ENCODE measurements at regions not wholly inside any gene's neighbourhood (a gene's known extent, or its start where the extent isn't known, plus 50 kb on each side); places are given as distances from the start of the nearest gene placed in this dataset.

DNA sequence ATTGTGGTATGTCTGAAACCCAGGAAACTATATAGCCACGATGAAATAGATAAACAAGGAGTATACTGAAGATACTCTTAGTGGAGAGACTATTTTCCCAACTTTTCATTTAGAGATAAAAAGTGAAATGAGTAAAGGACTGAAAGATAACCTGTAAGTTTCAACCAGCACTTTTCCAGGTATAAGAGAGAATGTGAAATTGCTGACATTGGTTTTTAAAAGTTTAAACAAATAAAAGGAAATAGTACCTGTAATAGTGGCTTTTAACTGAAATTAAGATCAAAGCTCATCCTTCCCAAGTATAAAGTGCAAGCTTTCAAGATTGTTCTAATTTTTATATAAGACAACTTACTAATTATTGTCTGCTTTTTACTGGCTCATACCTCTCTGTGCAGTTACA, 130.2 kb upstream of the CCN2 start:
- no peak overlapping the region for H3K4me2 ChIP-seq
- no peaks in the 10 kb centered on the region for H3K9me2 ChIP-seq (replicated peaks; ENCODE audit: insufficient read depth)
- no peak for DNase-seq (ENCODE audit: low spot score)
- no peak overlapping the region for H3K4me3 ChIP-seq
- TF ChIP-seq, protein P1, sequence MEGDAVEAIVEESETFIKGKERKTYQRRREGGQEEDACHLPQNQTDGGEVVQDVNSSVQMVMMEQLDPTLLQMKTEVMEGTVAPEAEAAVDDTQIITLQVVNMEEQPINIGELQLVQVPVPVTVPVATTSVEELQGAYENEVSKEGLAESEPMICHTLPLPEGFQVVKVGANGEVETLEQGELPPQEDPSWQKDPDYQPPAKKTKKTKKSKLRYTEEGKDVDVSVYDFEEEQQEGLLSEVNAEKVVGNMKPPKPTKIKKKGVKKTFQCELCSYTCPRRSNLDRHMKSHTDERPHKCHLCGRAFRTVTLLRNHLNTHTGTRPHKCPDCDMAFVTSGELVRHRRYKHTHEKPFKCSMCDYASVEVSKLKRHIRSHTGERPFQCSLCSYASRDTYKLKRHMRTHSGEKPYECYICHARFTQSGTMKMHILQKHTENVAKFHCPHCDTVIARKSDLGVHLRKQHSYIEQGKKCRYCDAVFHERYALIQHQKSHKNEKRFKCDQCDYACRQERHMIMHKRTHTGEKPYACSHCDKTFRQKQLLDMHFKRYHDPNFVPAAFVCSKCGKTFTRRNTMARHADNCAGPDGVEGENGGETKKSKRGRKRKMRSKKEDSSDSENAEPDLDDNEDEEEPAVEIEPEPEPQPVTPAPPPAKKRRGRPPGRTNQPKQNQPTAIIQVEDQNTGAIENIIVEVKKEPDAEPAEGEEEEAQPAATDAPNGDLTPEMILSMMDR (IDR thresholded peaks at IDR 0.05; ENCODE audit: poor library complexity) = no peak
- no peak for TF ChIP-seq EZH2phosphoT487 (IDR thresholded peaks at IDR 0.05; ENCODE audit: low read depth, severe bottlenecking, unreplicated experiment)
- TF ChIP-seq EZH2 (IDR thresholded peaks at IDR 0.05; ENCODE audit: borderline replicate concordance) = no peak
- H3K79me2 ChIP-seq = no peaks in the 10 kb centered on the region
- no peak overlapping the region for H3K27ac ChIP-seq
- H3K9me3 ChIP-seq (ENCODE audit: low read depth) = no peaks in the 10 kb centered on the region
- no peak overlapping the region for H2AFZ ChIP-seq
- no peaks in the 10 kb centered on the region for H3K36me3 ChIP-seq (replicated peaks; ENCODE audit: insufficient read depth, low read depth)
- 66% methylated on average over 1 of the region's 1 CpG for WGBS (ENCODE audit: low lambda C conversion rate, missing lambda C conversion rate)
- no peaks in the 10 kb centered on the region for H4K20me1 ChIP-seq (ENCODE audit: insufficient read depth, poor library complexity, severe bottlenecking)
- no peaks in the 10 kb centered on the region for H3K27me3 ChIP-seq
- H3K4me1 ChIP-seq (ENCODE audit: insufficient read depth) = peaks cover 9% of the 10 kb centered on the region

DNA sequence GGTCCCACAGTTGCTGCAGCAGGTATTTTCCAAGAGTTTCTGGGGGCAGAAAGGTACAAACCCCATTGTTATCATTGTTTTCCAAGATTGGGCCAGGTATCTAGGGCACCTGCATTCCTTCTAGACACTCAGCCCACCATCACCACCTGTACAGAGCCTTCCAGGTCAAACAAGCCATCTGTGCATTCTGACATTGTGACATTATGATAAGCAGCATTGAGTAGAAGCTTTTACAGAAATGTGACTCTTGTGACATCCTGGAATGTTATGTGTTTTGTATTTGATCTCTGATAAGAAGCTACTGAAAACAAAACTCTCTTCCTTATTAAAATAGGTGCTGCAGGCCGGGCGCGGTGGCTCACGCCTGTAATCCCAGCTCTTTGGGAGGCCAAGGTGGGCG, 128.1 kb upstream of the CCN2 start:
- Histone ChIP-seq H3K27me3 (no peaks in the 10 kb centered on the region), H3K4me1 (ENCODE audit: insufficient read depth) (no peaks in the 10 kb centered on the region), H3K27ac (no peak overlapping the region), H4K20me1 (ENCODE audit: insufficient read depth, poor library complexity, severe bottlenecking) (no peaks in the 10 kb centered on the region), H3K9me3 (ENCODE audit: low read depth) (no peaks in the 10 kb centered on the region), H3K36me3 (replicated peaks; ENCODE audit: insufficient read depth, low read depth) (no peaks in the 10 kb centered on the region), H2AFZ (no peak overlapping the region), H3K79me2 (no peaks in the 10 kb centered on the region), H3K4me3 (no peak overlapping the region), H3K9me2 (replicated peaks; ENCODE audit: insufficient read depth) (no peaks in the 10 kb centered on the region), H3K4me2 (no peak overlapping the region)
- TF ChIP-seq EZH2 (IDR thresholded peaks at IDR 0.05; ENCODE audit: borderline replicate concordance) (no peak), EZH2phosphoT487 (IDR thresholded peaks at IDR 0.05; ENCODE audit: low read depth, severe bottlenecking, unreplicated experiment) (no peak)
- TF ChIP-seq, protein P1 (IDR thresholded peaks at IDR 0.05; ENCODE audit: poor library complexity) = no peak
- 94% methylated on average over 5 of the region's 5 CpGs for WGBS (ENCODE audit: low lambda C conversion rate, missing lambda C conversion rate)
- DNase-seq (ENCODE audit: low spot score) = no peak

DNA sequence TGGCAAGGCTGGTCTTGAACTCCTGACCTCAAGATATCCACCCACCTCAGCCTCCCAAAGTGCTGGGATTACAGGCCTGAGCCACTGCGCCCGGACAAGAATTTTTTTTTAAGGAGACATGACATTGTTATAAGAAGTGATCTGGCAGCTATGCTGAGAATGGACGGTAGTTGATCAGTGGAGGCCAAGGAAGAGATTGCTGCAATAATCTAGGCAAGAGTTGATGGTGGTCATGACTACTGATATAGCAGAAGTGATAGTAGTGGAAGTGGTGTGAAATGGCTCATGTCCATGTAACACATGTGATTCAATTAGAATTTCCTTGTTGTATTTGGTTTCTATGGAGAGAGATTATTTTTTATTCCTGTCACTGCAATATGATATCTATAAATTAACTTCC, 125.3 kb upstream of the CCN2 start:
- DNase-seq (ENCODE audit: low spot score) = no peak
- Histone ChIP-seq H3K27me3 (no peaks in the 10 kb centered on the region), H4K20me1 (ENCODE audit: insufficient read depth, poor library complexity, severe bottlenecking) (no peaks in the 10 kb centered on the region), H2AFZ (no peak overlapping the region), H3K36me3 (replicated peaks; ENCODE audit: insufficient read depth, low read depth) (no peaks in the 10 kb centered on the region), H3K4me3 (no peak overlapping the region), H3K4me2 (no peak overlapping the region), H3K9me2 (replicated peaks; ENCODE audit: insufficient read depth) (no peaks in the 10 kb centered on the region), H3K9me3 (ENCODE audit: low read depth) (no peaks in the 10 kb centered on the region), H3K79me2 (no peaks in the 10 kb centered on the region), H3K27ac (no peak overlapping the region), H3K4me1 (ENCODE audit: insufficient read depth) (no peaks in the 10 kb centered on the region)
- TF ChIP-seq EZH2 (IDR thresholded peaks at IDR 0.05; ENCODE audit: borderline replicate concordance) = no peak
- TF ChIP-seq, protein P1 (IDR thresholded peaks at IDR 0.05; ENCODE audit: poor library complexity) = no peak
- 76% methylated on average over 3 of the region's 3 CpGs for WGBS (ENCODE audit: low lambda C conversion rate, missing lambda C conversion rate)

DNA sequence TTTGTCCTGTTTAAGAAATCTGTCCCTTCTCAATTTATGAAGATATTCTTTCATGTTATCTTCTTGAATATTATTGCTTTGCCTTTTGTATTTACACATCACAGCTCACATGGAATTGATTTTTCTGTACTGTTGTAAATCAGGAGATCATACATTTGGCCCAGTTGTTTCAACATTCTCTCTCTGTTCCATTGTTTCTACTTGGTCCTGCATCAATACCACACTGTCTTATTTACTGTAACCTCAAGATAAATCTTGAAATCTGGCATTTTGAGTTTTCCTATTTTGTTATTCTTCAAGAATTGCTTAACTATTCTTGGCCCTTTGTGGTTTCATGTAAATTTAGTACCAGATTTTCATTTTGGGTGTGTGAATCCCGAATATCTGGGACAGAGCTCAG, 121.7 kb upstream of the CCN2 start:
- no peak overlapping the region for H3K4me2 ChIP-seq
- no peaks in the 10 kb centered on the region for H3K9me3 ChIP-seq (ENCODE audit: low read depth)
- TF ChIP-seq EZH2 (IDR thresholded peaks at IDR 0.05; ENCODE audit: borderline replicate concordance) = no peak
- TF ChIP-seq, protein P1 (IDR thresholded peaks at IDR 0.05; ENCODE audit: poor library complexity) = no peak
- no peak for TF ChIP-seq EZH2phosphoT487 (IDR thresholded peaks at IDR 0.05; ENCODE audit: low read depth, severe bottlenecking, unreplicated experiment)
- 89% methylated on average over 1 of the region's 1 CpG for WGBS (ENCODE audit: low lambda C conversion rate, missing lambda C conversion rate)
- no peaks in the 10 kb centered on the region for H4K20me1 ChIP-seq (ENCODE audit: insufficient read depth, poor library complexity, severe bottlenecking)
- H3K9me2 ChIP-seq (replicated peaks; ENCODE audit: insufficient read depth) = no peaks in the 10 kb centered on the region
- H3K4me1 ChIP-seq (ENCODE audit: insufficient read depth) = no peaks in the 10 kb centered on the region
- DNase-seq (ENCODE audit: low spot score) = no peak
- H3K4me3 ChIP-seq = no peak overlapping the region
- H2AFZ ChIP-seq = no peak overlapping the region
- no peaks in the 10 kb centered on the region for H3K79me2 ChIP-seq
- H3K36me3 ChIP-seq (replicated peaks; ENCODE audit: insufficient read depth, low read depth) = no peaks in the 10 kb centered on the region
- no peaks in the 10 kb centered on the region for H3K27me3 ChIP-seq
- H3K27ac ChIP-seq = no peak overlapping the region
